WTC11 (cell line): ENCODE measurements at regions not wholly inside any gene's neighbourhood (a gene's known extent, or its start where the extent isn't known, plus 50 kb on each side); places are given as distances from the start of the nearest gene placed in this dataset.

Experiments
- ATAC-seq: fragments of 200-7000 bp; cut with Tn5 transposase; 2 replicates; pipeline ENCODE4 v1.10.0; 2021; ENCODE audit warnings: mild to moderate bottlenecking, moderate library complexity
- CTCF ChIA-PET: fragments of 300-600 bp; sonication (Branson Sonifier 250); formaldehyde crosslinking; loops from one replicate; lab custom pipeline; 2021; ENCODE audit warnings: antibody characterized with exemption; lab: Charles Lee
- POLR2A ChIA-PET: fragments of 350-600 bp; sonication (Branson Sonifier 250); formaldehyde crosslinking; loops from one replicate; lab custom pipeline; 2021; ENCODE audit warnings: antibody characterized with exemption; lab: Charles Lee
- DNase-seq: peaks from one replicate; pipeline ENCODE4 v3.0.0; 2021; ENCODE audit warnings: low spot score
- H3K27ac Mint-ChIP-seq: 2 replicates; pipeline ENCODE4 v1.8.0; 2021; ENCODE audit warnings: mixed read lengths
- H3K27me3 Mint-ChIP-seq: 2 replicates; pipeline ENCODE4 v1.8.0; 2021; ENCODE audit warnings: low read depth, mild to moderate bottlenecking, moderate library complexity, mixed read lengths
- H3K36me3 Mint-ChIP-seq: 2 replicates; pipeline ENCODE4 v1.8.0; 2021; ENCODE audit warnings: mixed read lengths
- H3K4me1 Mint-ChIP-seq: 2 replicates; pipeline ENCODE4 v1.8.0; 2022; ENCODE audit warnings: mixed read lengths
- H3K4me3 Mint-ChIP-seq: 2 replicates; pipeline ENCODE4 v1.8.0; 2021; ENCODE audit warnings: mild to moderate bottlenecking, moderate library complexity, mixed read lengths
- H3K9me3 Mint-ChIP-seq: 2 replicates; pipeline ENCODE4 v1.8.0; 2021; ENCODE audit warnings: mixed read lengths
- ATF6 ChIP-seq: sonication (generic); formaldehyde crosslinking; IDR thresholded peaks from 2 replicates; pipeline ENCODE4 v1.8.1; 2023; ENCODE audit warnings: mild to moderate bottlenecking, missing genetic modification reagents
- CBFB ChIP-seq: sonication (generic); formaldehyde crosslinking; IDR thresholded peaks from 2 replicates; pipeline ENCODE4 v1.8.1; 2022; ENCODE audit warnings: mild to moderate bottlenecking, low read depth, missing genetic modification reagents
- CREM ChIP-seq: sonication (generic); formaldehyde crosslinking; IDR thresholded peaks from 2 replicates; pipeline ENCODE4 v1.8.1; 2022; ENCODE audit warnings: mild to moderate bottlenecking, missing genetic modification reagents, moderate library complexity
- E2F1 ChIP-seq: sonication (generic); formaldehyde crosslinking; IDR thresholded peaks from 2 replicates; pipeline ENCODE4 v1.8.0; 2022; ENCODE audit warnings: mild to moderate bottlenecking, missing genetic modification reagents
- E2F5 ChIP-seq: sonication (generic); formaldehyde crosslinking; IDR thresholded peaks from 2 replicates; pipeline ENCODE4 v1.8.1; 2022; ENCODE audit warnings: mild to moderate bottlenecking, moderate library complexity, missing genetic modification reagents
- HMGA2 ChIP-seq: fragments of 250-450 bp; sonication (Bioruptor Pico); IDR thresholded peaks from 2 replicates; pipeline ENCODE4 v1.4.0; 2021; ENCODE audit warnings: mild to moderate bottlenecking, moderate library complexity
- MYBL2 ChIP-seq: sonication (generic); formaldehyde crosslinking; IDR thresholded peaks from 2 replicates; pipeline ENCODE4 v1.8.1; 2023; ENCODE audit warnings: mild to moderate bottlenecking, moderate library complexity, missing genetic modification reagents
- NFATC4 ChIP-seq: fragments of 250-450 bp; sonication (Bioruptor Pico); IDR thresholded peaks from 2 replicates; pipeline ENCODE4 v1.9.0; 2021; ENCODE audit warnings: mild to moderate bottlenecking
- NFE2L1 ChIP-seq: sonication (generic); formaldehyde crosslinking; IDR thresholded peaks from 2 replicates; pipeline ENCODE4 v1.8.1; 2023; ENCODE audit warnings: missing genetic modification reagents
- NFYB ChIP-seq: sonication (generic); formaldehyde crosslinking; conservative IDR thresholded peaks from 2 replicates; pipeline ENCODE4 v1.8.0; 2022; ENCODE audit warnings: low read depth, missing genetic modification reagents
- NR2C2 ChIP-seq: sonication (generic); formaldehyde crosslinking; IDR thresholded peaks from 2 replicates; pipeline ENCODE4 v1.8.0; 2022; ENCODE audit warnings: mild to moderate bottlenecking, missing genetic modification reagents
- NR3C1 ChIP-seq: sonication (generic); formaldehyde crosslinking; conservative IDR thresholded peaks from 2 replicates; pipeline ENCODE4 v1.8.1; 2023; ENCODE audit warnings: low read depth, mild to moderate bottlenecking, missing genetic modification reagents
- PREB ChIP-seq: sonication (generic); formaldehyde crosslinking; IDR thresholded peaks from 2 replicates; pipeline ENCODE4 v1.8.1; 2022; ENCODE audit warnings: mild to moderate bottlenecking, missing genetic modification reagents, moderate library complexity, borderline replicate concordance
- SOX15 ChIP-seq: fragments of 250-450 bp; sonication (Bioruptor Pico); IDR thresholded peaks from 2 replicates; pipeline ENCODE4 v1.9.0; 2021; ENCODE audit warnings: mild to moderate bottlenecking
- STAT6 ChIP-seq: sonication (generic); formaldehyde crosslinking; conservative IDR thresholded peaks from 2 replicates; pipeline ENCODE4 v1.8.1; 2023; ENCODE audit warnings: mild to moderate bottlenecking, low read depth, missing genetic modification reagents, moderate library complexity
- TP53 ChIP-seq: sonication (generic); formaldehyde crosslinking; IDR thresholded peaks from 2 replicates; pipeline ENCODE4 v1.8.1; 2023; ENCODE audit warnings: mild to moderate bottlenecking, missing genetic modification reagents
- USF2 ChIP-seq: sonication (generic); formaldehyde crosslinking; IDR thresholded peaks from 2 replicates; pipeline ENCODE4 v1.8.1; 2023; ENCODE audit warnings: mild to moderate bottlenecking, missing genetic modification reagents, moderate library complexity
- ZMAT4 ChIP-seq: fragments of 250-450 bp; sonication (Bioruptor Pico); IDR thresholded peaks from 2 replicates; pipeline ENCODE4 v1.9.0; 2021; ENCODE audit warnings: mild to moderate bottlenecking
- ZNF281 ChIP-seq: sonication (generic); formaldehyde crosslinking; IDR thresholded peaks from 2 replicates; pipeline ENCODE4 v1.8.0; 2023; ENCODE audit warnings: mild to moderate bottlenecking, missing genetic modification reagents
- ZNF317 ChIP-seq: sonication (generic); formaldehyde crosslinking; IDR thresholded peaks from 2 replicates; pipeline ENCODE4 v1.8.1; 2023; ENCODE audit warnings: low read depth, mild to moderate bottlenecking, moderate library complexity, missing genetic modification reagents, borderline replicate concordance
- ZNF671 ChIP-seq: fragments of 250-450 bp; sonication (Bioruptor Pico); IDR thresholded peaks from 2 replicates; pipeline ENCODE4 v1.8.0; 2021; ENCODE audit warnings: mild to moderate bottlenecking

GRCh38 chr15:53400986-53401385, 358.5 kb downstream of the WDR72 start:
- no peaks in the 10 kb centered on the region for H3K36me3 Mint-ChIP-seq
- no peak overlapping the region for H3K4me3 Mint-ChIP-seq
- no peaks in the 10 kb centered on the region for H3K27me3 Mint-ChIP-seq
- ChIA-PET POLR2A (no interaction called here), CTCF (no interaction called here)
- ATAC-seq (no peak), DNase-seq (no peak)
- TF ChIP-seq MYBL2 (no peak), NFATC4 (CRISPR knock-in tag) (no peak), HMGA2 (CRISPR knock-in tag) (no peak), SOX15 (CRISPR knock-in tag) (no peak), NFYB (CRISPR knock-in tag) (no peak), CREM (CRISPR knock-in tag) (no peak), NR2C2 (no peak), E2F5 (CRISPR knock-in tag) (no peak), ATF6 (CRISPR knock-in tag) (no peak)
- peaks cover 6% of the 10 kb centered on the region for H3K4me1 Mint-ChIP-seq
- no peaks in the 10 kb centered on the region for H3K9me3 Mint-ChIP-seq
- peak overlapping the region; percentile 62; the same call in 1 of the 2 replicates for H3K27ac Mint-ChIP-seq

GRCh38 chr15:53397041-53397616, 362.3 kb downstream of the WDR72 start:
- POLR2A ChIA-PET, result no interaction called here
- Mint-ChIP-seq H3K27ac (no peak overlapping the region), H3K4me1 (peaks cover 6% of the 10 kb centered on the region), H3K27me3 (no peaks in the 10 kb centered on the region)
- no peak for ATAC-seq
- DNase-seq, result no peak
- TF ChIP-seq PREB (CRISPR knock-in tag) (no peak), NR3C1 (no peak), USF2 (CRISPR knock-in tag) (no peak), ZNF281 (CRISPR knock-in tag) (no peak), CBFB (CRISPR knock-in tag) (no peak)
- TF ChIP-seq, all 79 proteins: peak for 0
- CTCF ChIA-PET, result no interaction called here
- Mint-ChIP-seq H3K9me3 (no peaks in the 10 kb centered on the region), H3K36me3 (no peaks in the 10 kb centered on the region), H3K4me3 (no peak overlapping the region)

- no peaks in the 10 kb centered on the region for H3K9me3 Mint-ChIP-seq
- no peaks in the 10 kb centered on the region for H3K36me3 Mint-ChIP-seq
- H3K4me1 Mint-ChIP-seq, result peaks cover 3% of the 10 kb centered on the region
- H3K4me3 Mint-ChIP-seq, result no peak overlapping the region
- ChIA-PET CTCF (no interaction called here), POLR2A (no interaction called here)
- no peaks in the 10 kb centered on the region for H3K27me3 Mint-ChIP-seq
- no peak overlapping the region for H3K27ac Mint-ChIP-seq
- ATAC-seq (no peak), DNase-seq (no peak)
- TF ChIP-seq MYBL2, result no peak
- TF ChIP-seq NFE2L1 (CRISPR knock-in tag), result no peak
- no peak for TF ChIP-seq ZNF671 (CRISPR knock-in tag)
- TF ChIP-seq ZMAT4 (CRISPR knock-in tag), result no peak
- TF ChIP-seq TP53 (CRISPR knock-in tag), result no peak
- no peak for TF ChIP-seq STAT6 (CRISPR knock-in tag)
- no peak for TF ChIP-seq ZNF317
- no peak for TF ChIP-seq E2F1 (CRISPR knock-in tag)
- no peak for TF ChIP-seq NFATC4 (CRISPR knock-in tag)
Measured at GRCh38 chr15:53395871-53396270, 363.6 kb downstream of the WDR72 start.
